ENCODE measurements at regions not wholly inside any gene's neighbourhood (a gene's known extent, or its start where the extent isn't known, plus 50 kb on each side); places are given as distances from the start of the nearest gene placed in this dataset.

DNA sequence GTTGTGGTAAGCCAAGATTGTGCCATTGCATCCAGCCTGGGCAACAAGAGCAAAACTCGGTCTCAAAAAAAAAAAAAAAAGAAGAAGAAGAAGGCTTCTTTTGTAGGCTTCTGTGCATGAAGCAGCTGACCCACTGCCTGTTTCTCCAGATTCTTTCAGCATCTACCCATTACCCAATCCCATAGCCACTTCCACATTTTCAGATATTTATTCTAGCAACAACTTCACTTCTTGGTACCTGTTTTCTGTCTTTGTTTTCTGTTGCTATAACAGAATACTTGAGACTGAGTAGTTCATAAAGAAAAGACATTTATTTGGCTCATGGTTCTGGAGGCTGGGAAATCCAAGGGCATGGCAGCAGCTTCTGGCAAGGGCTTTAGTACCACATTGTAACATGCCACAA is 95.3 kb upstream of the SGK1 start:
- TF ChIP-seq POLR2AphosphoS5 (IDR thresholded peaks at IDR 0.05) (no peak), POLR2A (IDR thresholded peaks at IDR 0.05) (no peak)
- TF ChIP-seq, protein P1, sequence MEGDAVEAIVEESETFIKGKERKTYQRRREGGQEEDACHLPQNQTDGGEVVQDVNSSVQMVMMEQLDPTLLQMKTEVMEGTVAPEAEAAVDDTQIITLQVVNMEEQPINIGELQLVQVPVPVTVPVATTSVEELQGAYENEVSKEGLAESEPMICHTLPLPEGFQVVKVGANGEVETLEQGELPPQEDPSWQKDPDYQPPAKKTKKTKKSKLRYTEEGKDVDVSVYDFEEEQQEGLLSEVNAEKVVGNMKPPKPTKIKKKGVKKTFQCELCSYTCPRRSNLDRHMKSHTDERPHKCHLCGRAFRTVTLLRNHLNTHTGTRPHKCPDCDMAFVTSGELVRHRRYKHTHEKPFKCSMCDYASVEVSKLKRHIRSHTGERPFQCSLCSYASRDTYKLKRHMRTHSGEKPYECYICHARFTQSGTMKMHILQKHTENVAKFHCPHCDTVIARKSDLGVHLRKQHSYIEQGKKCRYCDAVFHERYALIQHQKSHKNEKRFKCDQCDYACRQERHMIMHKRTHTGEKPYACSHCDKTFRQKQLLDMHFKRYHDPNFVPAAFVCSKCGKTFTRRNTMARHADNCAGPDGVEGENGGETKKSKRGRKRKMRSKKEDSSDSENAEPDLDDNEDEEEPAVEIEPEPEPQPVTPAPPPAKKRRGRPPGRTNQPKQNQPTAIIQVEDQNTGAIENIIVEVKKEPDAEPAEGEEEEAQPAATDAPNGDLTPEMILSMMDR (IDR thresholded peaks at IDR 0.05), result no peak

All from prostate gland (tissue), 2 donors.